DOHH2 (cell line): ENCODE measurements at regions not wholly inside any gene's neighbourhood (a gene's known extent, or its start where the extent isn't known, plus 50 kb on each side); places are given as distances from the start of the nearest gene placed in this dataset.

ENCODE experiments used
- H3F3A ChIP-seq: fragments of 200-600 bp; sonication (generic), shearing (Covaris generic); 2 replicates; pipeline ENCODE4 v1.6.0; 2016; ENCODE audit warnings: antibody characterized with exemption, mild to moderate bottlenecking; ENCODE audit not compliant: control insufficient read depth, insufficient read depth
- H3K27ac ChIP-seq: fragments of 200-600 bp; sonication (generic); 2 replicates; pipeline ENCODE4 v1.5.1; 2014; ENCODE audit warnings: low read depth, mild to moderate bottlenecking, low read length, moderate library complexity
- H3K27me3 ChIP-seq: fragments of 200-600 bp; sonication (generic); 2 replicates; pipeline ENCODE4 v1.6.1; 2014; ENCODE audit warnings: mild to moderate bottlenecking, low read length, mixed read lengths; ENCODE audit not compliant: control insufficient read depth
- H3K36me3 ChIP-seq: fragments of 200-600 bp; sonication (generic); 2 replicates; pipeline ENCODE4 v1.6.1; 2014; ENCODE audit warnings: mild to moderate bottlenecking, low read length, moderate library complexity, mixed read lengths; ENCODE audit not compliant: control insufficient read depth
- H3K4me1 ChIP-seq: fragments of 200-600 bp; sonication (generic); 2 replicates; pipeline ENCODE4 v1.6.1; 2014; ENCODE audit warnings: mild to moderate bottlenecking, low read length, mixed read lengths; ENCODE audit not compliant: control insufficient read depth
- H3K4me2 ChIP-seq: fragments of 200-600 bp; sonication (generic); 2 replicates; pipeline ENCODE4 v1.6.0; 2014; ENCODE audit warnings: mild to moderate bottlenecking, low read length, moderate library complexity
- H3K4me3 ChIP-seq: fragments of 200-600 bp; sonication (generic); 2 replicates; pipeline ENCODE4 v1.5.1; 2014; ENCODE audit warnings: mild to moderate bottlenecking, low read length, mixed read lengths
- H3K79me2 ChIP-seq: fragments of 200-600 bp; sonication (generic); 2 replicates; pipeline ENCODE4 v1.6.1; 2014; ENCODE audit warnings: mild to moderate bottlenecking, low read length, mixed read lengths; ENCODE audit not compliant: control insufficient read depth
- H3K9me2 ChIP-seq: fragments of 200-600 bp; sonication (generic); replicated peaks from 2 replicates; pipeline ENCODE4 v1.6.1; 2014; ENCODE audit warnings: mild to moderate bottlenecking, low read length, mixed read lengths; ENCODE audit not compliant: control insufficient read depth
- H3K9me3 ChIP-seq: fragments of 200-600 bp; sonication (generic); 2 replicates; pipeline ENCODE4 v1.6.1; 2014; ENCODE audit warnings: antibody characterized with exemption, low read length, mixed read lengths; ENCODE audit not compliant: control insufficient read depth, insufficient read depth
- H4K20me1 ChIP-seq: fragments of 200-600 bp; sonication (generic); 2 replicates; pipeline ENCODE4 v1.6.0; 2014; ENCODE audit warnings: low read depth, mild to moderate bottlenecking, antibody characterized with exemption, low read length, moderate library complexity; ENCODE audit not compliant: control insufficient read depth, insufficient read depth
- CTCF ChIP-seq: fragments of 200-600 bp; sonication (generic); IDR thresholded peaks from one replicate; pipeline ENCODE4 v1.5.1; 2014; ENCODE audit warnings: antibody characterized with exemption, mild to moderate bottlenecking, low read depth, low read length; ENCODE audit not compliant: poor library complexity, severe bottlenecking
- EZH2phosphoT487 ChIP-seq: fragments of 200-600 bp; sonication (generic); IDR thresholded peaks from 2 replicates; pipeline ENCODE4 v1.6.1; 2017; ENCODE audit warnings: borderline replicate concordance, mild to moderate bottlenecking, antibody characterized with exemption, low read length, moderate library complexity, mixed read lengths

- TF ChIP-seq CTCF (no peak), EZH2phosphoT487 (no peak)
- Histone ChIP-seq H3K36me3 (no peaks in the 10 kb centered on the region), H3K27ac (no peak overlapping the region), H4K20me1 (no peaks in the 10 kb centered on the region), H3K9me3 (no peaks in the 10 kb centered on the region), H3K79me2 (no peaks in the 10 kb centered on the region), H3K4me3 (no peak overlapping the region), H3K9me2 (no peaks in the 10 kb centered on the region), H3F3A (no peaks in the 10 kb centered on the region), H3K4me2 (no peak overlapping the region), H3K27me3 (no peaks in the 10 kb centered on the region), H3K4me1 (no peaks in the 10 kb centered on the region)
Observed at GRCh38 chr20:52859156-52859876, 112.8 kb upstream of the TSHZ2 start.

GRCh38 chr20:52852714-52853113, 119.4 kb upstream of the TSHZ2 start:
- Histone ChIP-seq H3K4me2 (no peak overlapping the region), H3K27me3 (no peaks in the 10 kb centered on the region), H3K4me1 (no peaks in the 10 kb centered on the region), H3F3A (no peaks in the 10 kb centered on the region), H3K4me3 (no peak overlapping the region), H3K27ac (no peak overlapping the region), H3K9me3 (no peaks in the 10 kb centered on the region), H3K9me2 (no peaks in the 10 kb centered on the region), H4K20me1 (no peaks in the 10 kb centered on the region), H3K36me3 (no peaks in the 10 kb centered on the region), H3K79me2 (no peaks in the 10 kb centered on the region)
- TF ChIP-seq CTCF (no peak), EZH2phosphoT487 (no peak)

- H3K9me3 ChIP-seq: no peaks in the 10 kb centered on the region
- no peak for TF ChIP-seq CTCF
- no peak for TF ChIP-seq EZH2phosphoT487
- no peaks in the 10 kb centered on the region for H4K20me1 ChIP-seq
- H3K27ac ChIP-seq: no peak overlapping the region
- H3K79me2 ChIP-seq: no peaks in the 10 kb centered on the region
- H3K4me1 ChIP-seq: no peaks in the 10 kb centered on the region
- no peaks in the 10 kb centered on the region for H3F3A ChIP-seq
- H3K36me3 ChIP-seq: no peaks in the 10 kb centered on the region
- no peak overlapping the region for H3K4me3 ChIP-seq
- no peak overlapping the region for H3K4me2 ChIP-seq
- no peaks in the 10 kb centered on the region for H3K9me2 ChIP-seq
- H3K27me3 ChIP-seq: no peaks in the 10 kb centered on the region
Observed at GRCh38 chr20:52847731-52848359, 124.3 kb upstream of the TSHZ2 start.
